ENCODE measurements at regions not wholly inside any gene's neighbourhood (a gene's known extent, or its start where the extent isn't known, plus 50 kb on each side); places are given as distances from the start of the nearest gene placed in this dataset.

DNA sequence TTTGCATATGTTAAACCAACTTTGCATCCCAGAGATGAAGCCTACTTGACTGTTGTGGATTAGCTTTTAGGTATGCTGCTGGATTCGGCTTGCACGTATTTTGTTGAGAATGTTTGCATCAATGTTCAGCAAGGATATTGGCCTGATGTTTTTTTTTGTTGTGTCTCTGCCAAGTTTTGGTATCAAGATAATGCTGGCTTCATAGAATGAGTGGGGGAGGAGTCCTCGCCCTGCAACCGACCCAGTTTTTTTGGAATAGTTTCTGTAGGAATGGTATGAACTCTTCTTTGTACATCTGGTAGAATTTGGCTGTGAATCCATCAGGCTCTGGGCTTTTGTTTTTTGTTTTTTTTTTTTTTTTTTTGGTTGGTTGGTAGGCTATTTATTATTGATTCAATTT lies 147.9 kb downstream of the AHR start:
- Mint-ChIP-seq H3K27ac (no peak overlapping the region), H3K27me3 (no peaks in the 10 kb centered on the region), H3K4me1 (ENCODE audit: low read depth) (no peaks in the 10 kb centered on the region), H3K36me3 (ENCODE audit: insufficient read depth) (no peaks in the 10 kb centered on the region), H3K9me3 (ENCODE audit: low read depth) (peaks cover 23% of the 10 kb centered on the region), H3K4me3 (ENCODE audit: low read depth) (no peak overlapping the region)
- DNase-seq (ENCODE audit: low spot score, unreplicated experiment) = no peak
- no peak for TF ChIP-seq CTCF (IDR thresholded peaks at IDR 0.05; ENCODE audit: unreplicated experiment)

DNA sequence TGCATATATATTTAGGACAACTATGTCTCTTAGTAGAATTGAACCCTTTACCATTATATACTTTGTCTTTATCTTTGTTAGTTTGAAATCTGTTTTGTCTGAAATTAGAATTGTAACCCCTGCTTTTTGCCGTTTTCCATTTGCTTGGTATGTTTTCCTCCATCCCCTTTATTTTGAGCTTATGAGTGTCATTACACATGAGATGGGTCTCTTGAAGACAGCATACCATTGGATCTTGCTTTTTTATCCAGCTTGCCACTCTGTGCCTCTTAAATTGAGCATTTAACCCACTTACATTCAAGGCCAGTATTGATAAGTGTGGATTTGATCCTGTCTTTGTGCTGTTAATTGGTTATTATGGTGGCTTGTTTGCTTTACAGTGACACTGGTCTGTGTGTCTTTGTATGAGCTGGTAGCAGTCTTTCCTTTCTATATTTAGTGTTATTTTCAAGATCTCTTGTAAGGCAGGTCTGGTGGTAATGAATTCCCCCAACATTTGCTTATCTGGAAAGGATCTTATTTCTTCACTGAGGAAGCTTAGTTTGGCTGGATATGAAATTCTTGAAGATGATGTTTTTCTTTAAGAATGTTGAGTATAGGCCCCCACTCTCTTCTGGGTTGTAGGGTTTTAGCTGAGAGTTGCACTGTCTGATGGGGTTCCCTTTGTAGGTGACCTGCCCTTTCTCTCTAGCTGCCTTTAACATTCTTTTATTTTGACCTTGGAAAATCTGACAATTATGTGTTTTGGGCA lies 149.5 kb downstream of the AHR start:
- Mint-ChIP-seq H3K4me3 (ENCODE audit: low read depth) (no peak overlapping the region), H3K36me3 (ENCODE audit: insufficient read depth) (no peaks in the 10 kb centered on the region), H3K9me3 (ENCODE audit: low read depth) (peaks cover 23% of the 10 kb centered on the region), H3K27ac (no peak overlapping the region), H3K4me1 (ENCODE audit: low read depth) (no peaks in the 10 kb centered on the region), H3K27me3 (no peaks in the 10 kb centered on the region)
- TF ChIP-seq CTCF (IDR thresholded peaks at IDR 0.05; ENCODE audit: unreplicated experiment) = no peak
- DNase-seq (ENCODE audit: low spot score, unreplicated experiment) = no peak

GRCh38 chr7:17448479-17449423 lies 150.3 kb downstream of the AHR start:
- Mint-ChIP-seq H3K9me3 (ENCODE audit: low read depth) (peaks cover 23% of the 10 kb centered on the region), H3K4me1 (ENCODE audit: low read depth) (no peaks in the 10 kb centered on the region), H3K27me3 (no peaks in the 10 kb centered on the region), H3K27ac (no peak overlapping the region), H3K4me3 (ENCODE audit: low read depth) (no peak overlapping the region), H3K36me3 (ENCODE audit: insufficient read depth) (no peaks in the 10 kb centered on the region)
- TF ChIP-seq CTCF (IDR thresholded peaks at IDR 0.05; ENCODE audit: unreplicated experiment) = no peak
- DNase-seq (ENCODE audit: low spot score, unreplicated experiment) = no peak

GRCh38 chr7:17456541-17456940 lies 158.1 kb downstream of the AHR start:
- no peak for DNase-seq (ENCODE audit: low spot score, unreplicated experiment)
- no peak overlapping the region for H3K4me3 Mint-ChIP-seq (ENCODE audit: low read depth)
- no peak for TF ChIP-seq CTCF (IDR thresholded peaks at IDR 0.05; ENCODE audit: unreplicated experiment)
- H3K27ac Mint-ChIP-seq = no peak overlapping the region
- no peaks in the 10 kb centered on the region for H3K27me3 Mint-ChIP-seq
- peaks cover 37% of the 10 kb centered on the region for H3K9me3 Mint-ChIP-seq (ENCODE audit: low read depth)
- no peaks in the 10 kb centered on the region for H3K4me1 Mint-ChIP-seq (ENCODE audit: low read depth)
- peaks cover 5% of the 10 kb centered on the region for H3K36me3 Mint-ChIP-seq (ENCODE audit: insufficient read depth)

DNA sequence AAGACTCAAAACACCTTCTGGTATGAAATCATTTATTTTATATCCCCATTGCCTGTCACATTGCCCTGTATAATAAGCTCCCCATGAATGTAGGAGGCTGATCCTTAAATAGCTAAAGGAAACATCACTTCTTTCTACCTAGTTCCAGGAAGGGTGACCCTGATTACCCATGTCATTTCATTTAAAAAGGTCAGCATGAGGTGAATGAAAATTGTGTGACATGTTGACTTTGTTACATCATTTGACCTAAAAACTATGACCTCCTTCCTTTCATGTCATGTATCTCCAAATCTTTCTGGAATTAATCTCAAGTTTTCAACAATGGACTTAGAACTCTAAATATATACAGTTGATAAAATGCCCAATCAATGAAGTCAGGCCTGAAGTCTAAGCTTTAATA lies 161.5 kb downstream of the AHR start:
- H3K27ac Mint-ChIP-seq = no peak overlapping the region
- H3K9me3 Mint-ChIP-seq (ENCODE audit: low read depth) = peaks cover 29% of the 10 kb centered on the region
- H3K36me3 Mint-ChIP-seq (ENCODE audit: insufficient read depth) = peaks cover 5% of the 10 kb centered on the region
- no peak overlapping the region for H3K4me3 Mint-ChIP-seq (ENCODE audit: low read depth)
- no peak for TF ChIP-seq CTCF (IDR thresholded peaks at IDR 0.05; ENCODE audit: unreplicated experiment)
- no peaks in the 10 kb centered on the region for H3K4me1 Mint-ChIP-seq (ENCODE audit: low read depth)
- H3K27me3 Mint-ChIP-seq = no peaks in the 10 kb centered on the region
- no peak for DNase-seq (ENCODE audit: low spot score, unreplicated experiment)

All from progenitor cell of endocrine pancreas (in vitro differentiated cells).